ENCODE measurements at regions not wholly inside any gene's neighbourhood (a gene's known extent, or its start where the extent isn't known, plus 50 kb on each side); places are given as distances from the start of the nearest gene placed in this dataset.
"Not testable (repeated sequence)": the region's sequence is repeated elsewhere in the genome, so short reads cannot be mapped to it uniquely, and the experiment has no call there.

DNA sequence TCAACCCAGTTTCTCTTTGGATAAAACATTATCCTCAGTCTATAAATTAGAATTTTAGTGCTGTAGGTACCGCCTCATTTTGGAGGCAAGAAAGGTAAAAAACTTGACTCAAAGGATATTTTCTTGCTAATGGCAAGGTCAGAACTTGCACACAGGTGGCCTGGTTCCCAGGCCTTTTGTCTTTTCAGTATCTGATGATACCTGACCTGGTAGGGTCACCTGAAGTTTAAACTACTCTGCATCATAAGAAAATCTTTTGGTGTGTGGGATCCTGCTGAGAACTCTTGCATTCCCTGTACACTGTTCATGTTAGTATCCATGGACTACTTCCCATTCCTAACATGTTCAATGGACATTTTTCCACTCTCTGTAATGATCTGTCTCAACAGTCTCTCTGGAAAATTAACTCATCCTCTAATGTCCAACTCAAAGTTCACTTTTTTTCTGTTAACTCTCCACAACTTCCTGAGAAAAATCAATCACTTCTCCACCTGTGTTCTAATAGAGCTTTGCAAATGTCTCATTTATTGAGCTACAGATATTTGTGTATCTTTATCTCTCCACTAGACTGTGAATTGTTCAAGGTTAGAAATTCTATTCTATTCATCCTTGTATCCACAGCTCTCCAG, 317.1 kb upstream of the SOX9 start:
- Histone ChIP-seq H3K36me3 (no peaks in the 10 kb centered on the region), H3K27ac (no peak overlapping the region), H3K27me3 (no peaks in the 10 kb centered on the region), H3K4me3 (no peak overlapping the region), H3K9me3 (no peaks in the 10 kb centered on the region), H3K4me1 (no peaks in the 10 kb centered on the region)
- DNase-seq = no peak
- TF ChIP-seq POLR2A (IDR thresholded peaks at IDR 0.05) = no peak
- TF ChIP-seq, protein P1, sequence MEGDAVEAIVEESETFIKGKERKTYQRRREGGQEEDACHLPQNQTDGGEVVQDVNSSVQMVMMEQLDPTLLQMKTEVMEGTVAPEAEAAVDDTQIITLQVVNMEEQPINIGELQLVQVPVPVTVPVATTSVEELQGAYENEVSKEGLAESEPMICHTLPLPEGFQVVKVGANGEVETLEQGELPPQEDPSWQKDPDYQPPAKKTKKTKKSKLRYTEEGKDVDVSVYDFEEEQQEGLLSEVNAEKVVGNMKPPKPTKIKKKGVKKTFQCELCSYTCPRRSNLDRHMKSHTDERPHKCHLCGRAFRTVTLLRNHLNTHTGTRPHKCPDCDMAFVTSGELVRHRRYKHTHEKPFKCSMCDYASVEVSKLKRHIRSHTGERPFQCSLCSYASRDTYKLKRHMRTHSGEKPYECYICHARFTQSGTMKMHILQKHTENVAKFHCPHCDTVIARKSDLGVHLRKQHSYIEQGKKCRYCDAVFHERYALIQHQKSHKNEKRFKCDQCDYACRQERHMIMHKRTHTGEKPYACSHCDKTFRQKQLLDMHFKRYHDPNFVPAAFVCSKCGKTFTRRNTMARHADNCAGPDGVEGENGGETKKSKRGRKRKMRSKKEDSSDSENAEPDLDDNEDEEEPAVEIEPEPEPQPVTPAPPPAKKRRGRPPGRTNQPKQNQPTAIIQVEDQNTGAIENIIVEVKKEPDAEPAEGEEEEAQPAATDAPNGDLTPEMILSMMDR (IDR thresholded peaks at IDR 0.05) = no peak

DNA sequence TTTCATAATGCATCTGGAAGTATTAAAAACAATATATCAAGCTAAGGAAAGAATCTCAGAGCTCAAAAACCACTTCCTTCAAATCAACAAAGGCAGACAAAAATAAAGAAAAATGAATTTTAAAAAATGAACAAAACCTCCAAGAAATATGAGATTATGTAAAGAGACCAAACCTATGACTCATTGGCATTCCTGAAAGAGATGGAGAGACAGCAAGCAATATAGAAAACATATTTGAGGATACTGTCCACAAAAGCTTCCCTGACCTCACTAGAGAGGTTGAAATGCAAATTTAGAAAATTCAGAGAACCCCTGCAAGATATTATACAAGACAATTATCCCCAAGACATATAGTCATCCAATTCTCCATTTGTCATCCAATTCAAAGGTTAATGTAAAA, 311.3 kb upstream of the SOX9 start:
- Histone ChIP-seq H3K9me3 (no peaks in the 10 kb centered on the region), H3K27me3 (no peaks in the 10 kb centered on the region), H3K4me3 (no peak overlapping the region), H3K27ac (no peak overlapping the region), H3K36me3 (no peaks in the 10 kb centered on the region), H3K4me1 (no peaks in the 10 kb centered on the region)
- no peak for DNase-seq
- TF ChIP-seq, protein P1 (IDR thresholded peaks at IDR 0.05) = no peak

DNA sequence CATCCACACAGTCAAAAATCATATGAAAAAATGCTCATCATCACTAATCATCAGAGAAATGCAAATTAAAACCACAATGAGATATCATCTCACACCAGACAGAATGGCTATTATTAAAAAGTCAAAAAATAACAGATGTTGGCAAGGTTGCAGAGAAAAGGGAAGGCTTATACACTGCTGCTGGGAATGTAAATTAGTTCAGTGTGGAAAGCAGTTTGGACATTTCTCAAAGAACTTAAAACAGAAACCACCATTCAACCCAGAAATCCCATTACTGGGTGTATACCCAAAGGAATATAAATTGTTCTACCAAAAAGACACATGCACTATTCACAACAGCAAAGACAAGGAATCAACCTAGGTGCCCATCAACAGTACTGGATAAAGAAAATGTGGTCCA, 307.0 kb upstream of the SOX9 start:
- not testable (repeated sequence) for H3K27me3 ChIP-seq, H3K27ac ChIP-seq, H3K4me3 ChIP-seq, H3K4me1 ChIP-seq, H3K36me3 ChIP-seq, H3K9me3 ChIP-seq, DNase-seq

DNA sequence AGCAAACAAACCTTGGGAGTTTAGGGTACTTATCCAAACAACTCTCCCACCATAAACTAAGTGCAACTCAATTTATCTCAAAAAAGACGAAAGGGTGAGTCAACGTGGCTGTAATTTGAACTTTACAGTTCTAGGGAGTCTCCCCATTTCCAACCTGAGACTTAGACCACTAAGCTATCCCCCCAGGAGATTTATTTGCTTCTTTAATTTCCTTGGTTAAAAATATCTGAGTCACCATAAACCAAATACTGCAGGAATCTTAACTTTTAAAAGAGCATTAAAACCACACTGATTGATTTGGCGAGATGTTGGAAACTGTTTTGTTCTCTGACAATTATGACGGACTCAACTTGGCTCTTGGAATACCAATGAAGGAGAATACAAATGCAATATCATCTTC, 299.3 kb upstream of the SOX9 start:
- no peaks in the 10 kb centered on the region for H3K9me3 ChIP-seq
- H3K4me1 ChIP-seq = no peaks in the 10 kb centered on the region
- H3K27me3 ChIP-seq = no peaks in the 10 kb centered on the region
- DNase-seq = no peak
- H3K36me3 ChIP-seq = no peaks in the 10 kb centered on the region
- H3K4me3 ChIP-seq = no peak overlapping the region
- H3K27ac ChIP-seq = no peak overlapping the region
- no peak for TF ChIP-seq POLR2A (IDR thresholded peaks at IDR 0.05)
- TF ChIP-seq, protein P1 (IDR thresholded peaks at IDR 0.05) = no peak

DNA sequence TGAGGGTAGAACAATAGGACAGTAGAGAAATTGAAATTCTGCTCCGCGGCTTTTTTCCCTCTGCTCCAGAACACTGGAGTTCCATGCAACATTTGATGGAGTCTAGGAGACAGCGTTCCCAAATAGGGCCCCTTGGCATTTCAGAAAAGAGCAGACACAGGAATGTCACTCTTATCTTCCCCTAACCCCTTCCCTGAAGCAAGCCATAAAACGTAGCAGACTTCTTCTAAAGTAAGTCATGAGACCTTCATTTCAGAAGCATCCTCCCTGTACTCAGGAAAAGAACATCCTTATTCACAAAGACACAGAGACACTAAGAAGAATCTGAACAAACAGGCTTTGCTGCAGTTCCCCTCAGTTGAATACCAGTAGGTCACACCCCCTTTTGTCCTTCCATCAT, 296.1 kb upstream of the SOX9 start:
- H3K36me3 ChIP-seq = no peaks in the 10 kb centered on the region
- TF ChIP-seq POLR2A (IDR thresholded peaks at IDR 0.05) = no peak
- TF ChIP-seq, protein P1 (IDR thresholded peaks at IDR 0.05) = no peak

DNA sequence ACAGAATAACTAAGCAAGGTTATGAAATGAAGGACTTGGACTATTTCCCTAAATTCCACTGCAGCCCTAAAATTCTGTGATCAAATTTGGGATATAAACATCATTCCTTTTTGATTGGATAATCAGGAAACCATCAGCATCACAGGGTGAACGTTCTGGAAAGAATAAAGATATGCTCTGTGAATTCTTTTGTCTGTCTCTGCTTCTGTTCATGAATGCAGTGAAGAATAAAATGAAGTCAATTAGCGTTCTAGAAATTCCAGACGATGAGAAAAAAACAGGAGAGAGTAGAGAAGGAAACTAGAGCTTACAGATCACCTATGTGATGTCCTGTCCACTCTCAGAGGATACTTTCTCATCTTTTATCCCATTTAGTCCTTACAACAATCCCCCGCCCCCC, 295.1 kb upstream of the SOX9 start:
- DNase-seq = no peak
- TF ChIP-seq, protein P1 (IDR thresholded peaks at IDR 0.05) = no peak
- no peak for TF ChIP-seq POLR2A (IDR thresholded peaks at IDR 0.05)
- H3K27ac ChIP-seq = no peak overlapping the region
- no peaks in the 10 kb centered on the region for H3K36me3 ChIP-seq
- H3K4me3 ChIP-seq = no peak overlapping the region
- H3K4me1 ChIP-seq = no peaks in the 10 kb centered on the region
- H3K9me3 ChIP-seq = no peaks in the 10 kb centered on the region
- H3K27me3 ChIP-seq = no peaks in the 10 kb centered on the region

More for the DNA sequence above, 296.1 kb upstream of the SOX9 start:
- Histone ChIP-seq H3K27me3 (no peaks in the 10 kb centered on the region), H3K27ac (no peak overlapping the region), H3K4me1 (no peaks in the 10 kb centered on the region), H3K9me3 (no peaks in the 10 kb centered on the region), H3K4me3 (no peak overlapping the region)
- DNase-seq = no peak

All from Peyer's patch (tissue), 4 donors.